DND-41 (cell line): ENCODE measurements at regions not wholly inside any gene's neighbourhood (a gene's known extent, or its start where the extent isn't known, plus 50 kb on each side); places are given as distances from the start of the nearest gene placed in this dataset.

Experiments used
- ATAC-seq: fragments of 200-7000 bp; cut with Tn5 transposase; 3 replicates; pipeline ENCODE4 v1.9.1; 2021; ENCODE audit warnings: low read depth; ENCODE audit not compliant: insufficient read depth
- DNase-seq: peaks from one replicate; pipeline ENCODE4 v3.0.0-alpha.2; 2020
- H2AFZ ChIP-seq: 2 replicates; pipeline ENCODE4 v1.6.0; 2012; ENCODE audit warnings: low read depth, low read length
- H3K27ac ChIP-seq: 2 replicates; pipeline ENCODE4 v1.5.1; 2012; ENCODE audit warnings: low read length, inconsistent platforms
- H3K27me3 ChIP-seq: fragments of 200-600 bp; sonication (generic); 2 replicates; pipeline ENCODE4 v1.6.0; 2012; ENCODE audit warnings: low read length, mild to moderate bottlenecking, inconsistent platforms; ENCODE audit not compliant: insufficient read depth, poor library complexity
- H3K36me3 ChIP-seq: 2 replicates; pipeline ENCODE4 v1.5.1; 2012; ENCODE audit warnings: low read length, inconsistent platforms; ENCODE audit not compliant: insufficient read depth
- H3K4me1 ChIP-seq: 2 replicates; pipeline ENCODE4 v1.5.1; 2012; ENCODE audit warnings: mild to moderate bottlenecking, low read length; ENCODE audit not compliant: insufficient read depth
- H3K4me2 ChIP-seq: 2 replicates; pipeline ENCODE4 v1.6.0; 2012; ENCODE audit warnings: mild to moderate bottlenecking, moderate library complexity, low read length, inconsistent platforms; ENCODE audit not compliant: insufficient read depth
- H3K4me3 ChIP-seq, 2 experiments: fragments of 200-600 bp in 1 of 2; shearing (Covaris generic) in 1 of 2; 2 replicates each; pipeline ENCODE4 v1.5.1; 2012 to 2016; ENCODE audit warnings: inconsistent platforms in 2 of 2, low read length in 2 of 2, mild to moderate bottlenecking in 2 of 2, low read depth in 1 of 2, moderate library complexity in 1 of 2
- H3K79me2 ChIP-seq: 2 replicates; pipeline ENCODE4 v1.6.0; 2012; ENCODE audit warnings: low read length, inconsistent platforms; ENCODE audit not compliant: insufficient read depth
- H3K9ac ChIP-seq: 2 replicates; pipeline ENCODE4 v1.6.0; 2012; ENCODE audit warnings: low read depth, mild to moderate bottlenecking, inconsistent platforms, low read length, moderate library complexity
- H3K9me3 ChIP-seq: 2 replicates; pipeline ENCODE4 v1.5.1; 2012; ENCODE audit warnings: low read length, moderate library complexity, mild to moderate bottlenecking, inconsistent platforms; ENCODE audit not compliant: insufficient read depth, severe bottlenecking
- H4K20me1 ChIP-seq: 2 replicates; pipeline ENCODE4 v1.6.0; 2012; ENCODE audit warnings: low read length; ENCODE audit not compliant: insufficient read depth
- CTCF ChIP-seq: IDR thresholded peaks from 2 replicates; pipeline ENCODE4 v1.5.1; 2012; ENCODE audit warnings: borderline replicate concordance, low read length, moderate library complexity, mild to moderate bottlenecking; ENCODE audit not compliant: poor library complexity, severe bottlenecking; ENCODE audit errors: extremely low read depth
- EZH2 ChIP-seq: IDR thresholded peaks from 3 replicates; pipeline ENCODE4 v1.6.1; 2012; ENCODE audit warnings: borderline replicate concordance, low read depth, mild to moderate bottlenecking, moderate library complexity, low read length, inconsistent platforms; ENCODE audit not compliant: severe bottlenecking

GRCh38 chr6:79777713-79778579, 146.8 kb downstream of the SH3BGRL2 start:
- TF ChIP-seq EZH2 (no peak), CTCF (peak; percentile 96)
- Histone ChIP-seq H3K9ac (no peak overlapping the region), H3K36me3 (no peaks in the 10 kb centered on the region), H3K79me2 (no peaks in the 10 kb centered on the region), H3K27me3 (peaks cover 13% of the 10 kb centered on the region), H3K4me3 (no peak overlapping the region), H4K20me1 (no peaks in the 10 kb centered on the region), H3K9me3 (no peaks in the 10 kb centered on the region), H3K4me1 (peaks cover 8% of the 10 kb centered on the region), H3K27ac (no peak overlapping the region), H2AFZ (peak overlapping the region; percentile 44), H3K4me2 (peak overlapping the region; percentile 51)
- ATAC-seq (peak; percentile 93), DNase-seq (peak; percentile 75)

GRCh38 chr6:79776076-79776475, 144.9 kb downstream of the SH3BGRL2 start:
- Histone ChIP-seq H3K4me1 (peaks cover 8% of the 10 kb centered on the region), H3K9ac (no peak overlapping the region), H3K4me3 (no peak overlapping the region), H3K36me3 (no peaks in the 10 kb centered on the region), H3K9me3 (no peaks in the 10 kb centered on the region), H3K4me2 (no peak overlapping the region), H2AFZ (no peak overlapping the region), H3K27ac (no peak overlapping the region), H4K20me1 (no peaks in the 10 kb centered on the region), H3K27me3 (peaks cover 17% of the 10 kb centered on the region), H3K79me2 (no peaks in the 10 kb centered on the region)
- DNase-seq (no peak), ATAC-seq (no peak)
- no peak for TF ChIP-seq CTCF
- no peak for TF ChIP-seq EZH2

GRCh38 chr6:79775222-79775621, 144.1 kb downstream of the SH3BGRL2 start:
- Histone ChIP-seq H3K4me2 (no peak overlapping the region), H3K79me2 (no peaks in the 10 kb centered on the region), H3K27me3 (peaks cover 19% of the 10 kb centered on the region), H3K9me3 (no peaks in the 10 kb centered on the region), H2AFZ (no peak overlapping the region), H3K27ac (no peak overlapping the region), H3K4me3 (no peak overlapping the region), H3K9ac (no peak overlapping the region), H3K36me3 (no peaks in the 10 kb centered on the region), H4K20me1 (no peaks in the 10 kb centered on the region), H3K4me1 (peaks cover 8% of the 10 kb centered on the region)
- ATAC-seq (no peak), DNase-seq (no peak)
- no peak for TF ChIP-seq CTCF
- no peak for TF ChIP-seq EZH2
